ENCODE measurements at regions not wholly inside any gene's neighbourhood (a gene's known extent, or its start where the extent isn't known, plus 50 kb on each side); places are given as distances from the start of the nearest gene placed in this dataset.

DNA sequence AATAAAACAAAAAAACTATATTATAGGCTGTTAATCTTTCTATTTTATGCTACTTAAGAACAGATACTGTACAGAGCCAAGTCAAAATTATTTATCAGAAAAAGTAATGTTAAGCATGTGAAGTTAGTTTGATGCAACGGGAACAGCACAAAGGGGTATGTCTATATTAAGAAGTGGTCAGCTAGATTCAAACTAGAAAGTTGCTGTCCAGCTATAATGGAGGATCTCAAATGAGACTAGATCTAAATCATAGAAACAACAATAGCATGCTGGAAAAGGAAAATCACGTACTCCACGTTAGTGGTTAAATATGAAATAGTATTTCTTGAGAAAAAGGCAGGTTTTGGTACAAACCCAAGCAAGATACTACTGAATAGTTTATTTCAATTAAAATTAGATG lies 1124.0 kb downstream of the GRIK2 start:
- TF ChIP-seq EZH2 (IDR thresholded peaks at IDR 0.05; ENCODE audit: low read depth, low read length, severe bottlenecking) (no peak), JUN (IDR thresholded peaks at IDR 0.05; ENCODE audit: low read depth, low read length) (no peak), ATF3 (IDR thresholded peaks at IDR 0.05; ENCODE audit: insufficient read depth, low read depth, low read length) (no peak), SP2 (IDR thresholded peaks at IDR 0.05; ENCODE audit: low read length) (no peak), POLR2A (IDR thresholded peaks at IDR 0.05; ENCODE audit: control extremely low read depth in 1 of 2, low read depth in 2 of 2, low read length in 2 of 2) (no peak), YY1 (IDR thresholded peaks at IDR 0.05; ENCODE audit: low read depth, low read length) (no peak), POLR2AphosphoS5 (IDR thresholded peaks at IDR 0.05; ENCODE audit: low read depth, low read length) (no peak), PHF8 (conservative IDR thresholded peaks at IDR 0.05; ENCODE audit: low read depth, low read length) (no peak), RAD21 (IDR thresholded peaks at IDR 0.05 in 1 of 2, conservative IDR thresholded peaks at IDR 0.05 in 1 of 2; ENCODE audit: low read depth in 2 of 2, low read length in 2 of 2) (no peak), RBBP5 (IDR thresholded peaks at IDR 0.05; ENCODE audit: borderline replicate concordance, low read depth, low read length) (no peak)
- TF ChIP-seq, protein P1, sequence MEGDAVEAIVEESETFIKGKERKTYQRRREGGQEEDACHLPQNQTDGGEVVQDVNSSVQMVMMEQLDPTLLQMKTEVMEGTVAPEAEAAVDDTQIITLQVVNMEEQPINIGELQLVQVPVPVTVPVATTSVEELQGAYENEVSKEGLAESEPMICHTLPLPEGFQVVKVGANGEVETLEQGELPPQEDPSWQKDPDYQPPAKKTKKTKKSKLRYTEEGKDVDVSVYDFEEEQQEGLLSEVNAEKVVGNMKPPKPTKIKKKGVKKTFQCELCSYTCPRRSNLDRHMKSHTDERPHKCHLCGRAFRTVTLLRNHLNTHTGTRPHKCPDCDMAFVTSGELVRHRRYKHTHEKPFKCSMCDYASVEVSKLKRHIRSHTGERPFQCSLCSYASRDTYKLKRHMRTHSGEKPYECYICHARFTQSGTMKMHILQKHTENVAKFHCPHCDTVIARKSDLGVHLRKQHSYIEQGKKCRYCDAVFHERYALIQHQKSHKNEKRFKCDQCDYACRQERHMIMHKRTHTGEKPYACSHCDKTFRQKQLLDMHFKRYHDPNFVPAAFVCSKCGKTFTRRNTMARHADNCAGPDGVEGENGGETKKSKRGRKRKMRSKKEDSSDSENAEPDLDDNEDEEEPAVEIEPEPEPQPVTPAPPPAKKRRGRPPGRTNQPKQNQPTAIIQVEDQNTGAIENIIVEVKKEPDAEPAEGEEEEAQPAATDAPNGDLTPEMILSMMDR (IDR thresholded peaks at IDR 0.05; ENCODE audit: control extremely low read depth in 1 of 3, insufficient read depth in 1 of 3, low read depth in 1 of 3, low read length in 3 of 3), result no peak

Data from H1 (cell line).